Activated CD8-positive, alpha-beta memory T cell treated with anti-CD3 and anti-CD28 coated beads for 36 hours (primary cell): ENCODE measurements at regions not wholly inside any gene's neighbourhood (a gene's known extent, or its start where the extent isn't known, plus 50 kb on each side); places are given as distances from the start of the nearest gene placed in this dataset.

Experiments
- CTCF ChIA-PET: fragments of 350-600 bp; sonication (Branson Sonifier 250); formaldehyde crosslinking; loops from one replicate; lab custom pipeline; 2021; ENCODE audit warnings: antibody characterized with exemption; lab: Charles Lee
- POLR2A ChIA-PET: fragments of 350-600 bp; sonication (Branson Sonifier 250); formaldehyde crosslinking; loops from one replicate; lab custom pipeline; 2021; ENCODE audit warnings: antibody characterized with exemption; lab: Charles Lee

DNA sequence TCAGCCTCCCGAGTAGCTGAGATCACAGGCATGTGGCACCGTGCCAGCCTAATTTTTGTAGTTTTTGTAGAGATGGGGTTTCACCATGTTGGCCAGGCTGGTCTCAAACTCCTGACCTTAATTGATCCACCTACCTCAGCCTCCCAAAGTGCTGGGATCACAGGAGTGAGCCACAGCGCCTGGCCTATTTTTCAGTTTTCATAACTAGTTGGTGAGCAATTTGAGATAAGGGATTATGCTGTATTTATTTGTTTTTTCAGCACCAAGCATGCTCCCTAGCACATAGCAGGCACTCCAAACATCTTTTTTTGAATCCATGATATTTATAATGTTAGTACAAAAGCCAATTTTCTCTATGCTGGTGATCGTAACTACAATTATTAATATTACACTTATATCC lies 541.2 kb downstream of the SNAPC1 start:
- POLR2A ChIA-PET = no interaction called here
- CTCF ChIA-PET = no interaction called here

DNA sequence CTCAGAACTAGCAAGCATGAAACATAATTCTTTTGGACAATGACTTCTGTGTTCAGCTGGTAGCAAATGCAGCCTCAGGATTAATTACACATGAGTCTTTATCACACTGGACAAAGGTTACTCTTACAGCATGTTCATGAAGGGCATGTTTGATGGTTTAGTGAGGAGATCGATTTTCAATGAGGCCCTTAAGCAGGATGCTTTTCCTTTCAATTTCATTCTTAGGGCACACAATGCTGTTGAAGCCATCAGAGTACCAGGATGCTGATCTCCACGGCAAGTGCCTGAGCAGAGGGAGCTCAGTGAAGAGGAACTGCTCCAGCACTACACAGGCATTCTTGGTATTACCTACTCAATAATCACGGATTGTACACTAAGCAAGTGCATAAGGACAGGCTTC lies 542.0 kb downstream of the SNAPC1 start:
- ChIA-PET CTCF (no interaction called here), POLR2A (no interaction called here)

DNA sequence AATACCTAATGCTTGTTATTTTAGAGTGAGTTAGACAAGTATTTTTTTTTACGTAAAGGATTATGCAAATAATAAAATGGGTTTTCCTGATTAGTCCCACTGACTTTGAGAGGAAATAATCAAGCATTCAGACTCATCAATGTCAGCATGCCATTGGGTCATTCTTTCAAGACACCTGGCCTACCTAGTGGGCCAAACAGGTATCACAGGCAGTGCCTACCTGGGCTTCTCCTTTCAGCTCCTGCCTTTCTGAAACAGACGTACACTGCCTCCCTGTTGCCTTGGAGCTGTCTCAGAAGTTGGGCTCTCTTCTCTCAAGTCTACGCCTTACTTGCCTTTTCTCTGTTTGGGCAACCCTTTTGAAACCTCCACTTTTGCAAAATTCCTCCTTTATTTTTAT lies 545.6 kb downstream of the SNAPC1 start:
- CTCF ChIA-PET = no interaction called here
- POLR2A ChIA-PET = no interaction called here

GRCh38 chr14:62308316-62308715 lies 546.1 kb downstream of the SNAPC1 start:
- ChIA-PET POLR2A (no interaction called here), CTCF (no interaction called here)

DNA sequence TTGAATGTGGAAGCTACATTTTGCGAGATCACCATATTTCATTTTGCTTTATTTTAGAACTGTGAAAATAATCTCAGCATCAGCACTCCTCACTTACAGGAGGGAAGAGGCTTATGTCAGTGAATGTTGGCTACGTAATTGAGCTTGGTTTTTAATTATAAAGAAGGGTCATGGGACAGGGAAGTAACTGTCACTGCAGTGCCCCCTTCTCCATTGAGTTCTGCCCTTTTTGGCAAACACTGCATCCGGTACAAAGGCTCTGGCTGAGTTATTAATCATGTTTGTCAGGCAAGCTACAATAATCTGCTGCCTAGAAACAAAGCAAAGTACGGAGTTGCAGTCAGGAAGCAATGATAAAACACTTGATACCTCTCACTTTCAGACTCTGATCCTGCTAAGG lies 546.7 kb downstream of the SNAPC1 start:
- CTCF ChIA-PET = no interaction called here
- POLR2A ChIA-PET = no interaction called here

- ChIA-PET CTCF (no interaction called here), POLR2A (no interaction called here)
Observed at GRCh38 chr14:62313212-62313611, 551.0 kb downstream of the SNAPC1 start.

DNA sequence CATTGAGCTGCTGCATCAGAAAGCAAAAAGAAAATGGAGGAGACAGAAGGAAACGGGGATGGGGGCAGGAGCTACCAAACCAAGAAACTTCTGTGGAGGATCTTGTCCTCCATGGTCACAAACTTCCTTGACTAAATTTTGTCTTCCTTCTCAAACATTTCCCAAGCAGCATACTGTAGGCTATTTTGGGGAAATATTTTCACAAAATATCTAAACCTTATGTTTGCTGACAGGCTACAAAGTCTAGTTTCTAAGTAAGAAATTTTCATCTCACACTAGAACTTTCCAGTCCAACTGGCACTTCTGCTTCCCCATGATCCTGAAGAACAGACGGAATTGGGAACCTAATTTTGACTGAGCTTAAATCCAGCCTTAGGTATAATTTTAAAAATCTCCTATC lies 552.0 kb downstream of the SNAPC1 start:
- ChIA-PET CTCF (no interaction called here), POLR2A (no interaction called here)

DNA sequence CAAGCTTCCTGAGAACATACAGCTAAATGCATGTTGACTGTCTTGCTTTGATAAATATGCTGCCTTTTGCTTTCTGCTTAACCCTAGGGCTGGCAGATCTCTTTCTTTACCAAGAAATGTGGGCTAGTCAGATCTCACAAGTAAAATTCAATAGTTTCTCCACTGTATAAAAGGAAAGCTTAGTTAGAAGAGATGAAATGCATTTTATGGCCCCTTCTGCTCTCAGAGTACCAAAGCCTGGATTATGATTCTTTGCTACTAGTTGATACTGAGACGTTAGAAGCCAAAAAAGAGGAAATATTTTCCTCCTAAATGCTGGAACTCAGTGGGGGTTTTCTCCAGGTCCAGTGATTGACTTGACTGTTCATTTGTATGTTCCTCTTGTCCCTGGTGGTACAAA lies 552.7 kb downstream of the SNAPC1 start:
- CTCF ChIA-PET = no interaction called here
- POLR2A ChIA-PET = no interaction called here

- CTCF ChIA-PET = no interaction called here
Observed at GRCh38 chr14:62315631-62316030, 553.4 kb downstream of the SNAPC1 start.

GRCh38 chr14:62322216-62322615 lies 560.0 kb downstream of the SNAPC1 start:
- ChIA-PET POLR2A (no interaction called here), CTCF (no interaction called here)

More at GRCh38 chr14:62315631-62316030, 553.4 kb downstream of the SNAPC1 start:
- POLR2A ChIA-PET = no interaction called here

DNA sequence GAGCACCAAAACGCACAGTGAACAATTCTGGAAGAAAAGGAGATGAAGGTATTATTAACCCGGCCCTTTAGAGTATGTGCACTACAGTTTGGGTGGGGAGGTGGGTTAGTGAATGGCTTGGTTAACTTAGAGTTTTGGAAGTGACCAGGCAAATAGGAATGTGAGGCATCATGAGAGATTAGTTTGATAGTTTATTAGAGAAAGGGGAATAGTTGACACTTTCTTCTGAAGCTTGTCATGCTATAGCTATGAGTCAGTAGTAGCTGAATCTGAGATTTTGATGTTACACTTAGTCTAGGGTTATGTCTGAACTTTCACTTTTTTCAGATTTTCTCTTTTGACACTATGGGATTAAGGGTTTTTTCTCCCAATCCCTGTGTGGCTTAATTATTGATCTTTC lies 567.2 kb downstream of the SNAPC1 start:
- ChIA-PET POLR2A (no interaction called here), CTCF (no interaction called here)

DNA sequence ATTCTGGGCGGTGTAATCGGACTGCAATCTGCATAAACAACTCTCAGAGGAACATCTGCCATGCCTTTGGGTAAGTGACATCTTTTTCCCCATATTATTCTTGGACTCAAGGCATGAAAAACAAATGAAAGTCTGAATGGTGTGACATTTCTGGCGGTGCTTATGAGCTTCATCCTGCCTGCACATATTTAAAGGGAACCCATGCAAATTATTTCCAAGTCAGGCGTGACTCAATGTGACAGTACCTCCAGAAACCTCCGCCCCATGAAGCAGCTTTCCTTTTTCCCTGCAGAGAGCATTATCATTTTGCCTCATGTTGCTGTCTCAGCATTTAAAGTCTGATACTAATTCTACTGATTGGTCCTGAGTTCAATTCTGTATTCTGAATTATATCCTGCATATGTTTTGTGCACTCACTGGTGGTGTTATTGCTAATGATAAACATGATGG lies 585.4 kb downstream of the SNAPC1 start:
- ChIA-PET POLR2A (no interaction called here), CTCF (no interaction called here)

GRCh38 chr14:62357362-62357761 lies 595.1 kb downstream of the SNAPC1 start:
- POLR2A ChIA-PET = no interaction called here
- CTCF ChIA-PET = no interaction called here

DNA sequence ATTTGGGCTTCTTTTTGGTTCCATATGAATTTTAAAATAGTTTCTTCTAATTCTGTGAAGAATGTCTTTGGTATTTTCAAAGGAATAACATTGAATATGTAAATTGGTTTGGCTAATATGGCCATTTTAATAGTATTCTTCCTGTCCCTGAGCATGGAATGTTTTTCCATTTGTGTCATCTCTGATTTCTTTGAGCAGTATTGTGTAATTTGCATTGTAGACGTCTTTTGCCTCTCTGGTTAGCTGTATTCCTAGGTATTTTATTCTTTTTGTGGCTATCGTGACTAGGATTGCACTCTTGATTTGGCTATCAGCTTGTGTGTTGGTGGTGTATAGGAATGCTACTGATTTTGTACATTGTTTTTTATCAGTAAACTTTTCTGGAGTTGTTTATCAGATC lies 601.9 kb downstream of the SNAPC1 start:
- ChIA-PET POLR2A (no interaction called here), CTCF (no interaction called here)

DNA sequence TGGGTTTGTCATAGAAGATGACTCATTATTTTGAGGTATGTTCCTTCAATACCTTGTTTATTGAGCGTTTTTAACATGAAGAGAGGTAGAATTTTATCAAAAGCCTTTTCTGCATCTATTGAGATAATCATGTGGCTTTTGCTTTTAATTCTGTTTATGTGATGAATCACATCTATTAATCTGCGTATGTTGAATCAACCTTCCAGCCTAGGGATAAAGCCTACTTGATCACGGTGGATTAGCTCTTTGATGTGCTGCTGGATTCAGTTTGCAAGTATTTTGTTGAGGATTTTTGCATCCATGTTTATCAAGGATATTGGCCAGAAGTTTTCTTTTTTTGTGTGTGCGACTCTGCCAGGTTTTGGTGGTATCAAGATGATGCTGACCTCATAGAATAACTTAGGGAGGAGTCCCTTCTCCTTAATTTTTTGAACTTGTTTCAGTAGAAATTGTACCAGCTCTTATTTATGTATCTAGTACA lies 602.6 kb downstream of the SNAPC1 start:
- POLR2A ChIA-PET = no interaction called here
- CTCF ChIA-PET = no interaction called here

- ChIA-PET CTCF (no interaction called here), POLR2A (no interaction called here)
Observed at GRCh38 chr14:62369919-62370560, 607.8 kb downstream of the SNAPC1 start.

DNA sequence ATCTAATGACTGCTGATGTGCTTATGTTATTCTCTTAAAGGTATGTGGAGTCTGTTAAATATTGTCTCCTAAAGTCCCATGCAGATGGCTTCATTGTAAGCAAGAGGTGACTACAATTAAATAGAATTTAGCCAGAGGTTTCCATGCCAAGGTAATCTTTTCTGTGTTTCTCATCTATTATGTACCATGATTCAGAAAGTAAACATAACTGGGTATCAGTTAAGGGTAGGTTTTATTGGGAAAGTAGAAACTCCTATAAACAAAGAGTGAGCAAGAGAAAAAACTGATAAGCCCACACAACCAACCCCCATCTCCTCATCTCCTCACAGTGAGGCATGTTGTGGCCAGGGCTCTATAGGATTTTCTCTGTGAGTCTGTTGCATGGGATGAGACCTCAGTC lies 611.7 kb downstream of the SNAPC1 start:
- CTCF ChIA-PET = no interaction called here
- POLR2A ChIA-PET = no interaction called here

- CTCF ChIA-PET = no interaction called here
- POLR2A ChIA-PET = no interaction called here
Observed at GRCh38 chr14:62378057-62378456, 615.8 kb downstream of the SNAPC1 start.

DNA sequence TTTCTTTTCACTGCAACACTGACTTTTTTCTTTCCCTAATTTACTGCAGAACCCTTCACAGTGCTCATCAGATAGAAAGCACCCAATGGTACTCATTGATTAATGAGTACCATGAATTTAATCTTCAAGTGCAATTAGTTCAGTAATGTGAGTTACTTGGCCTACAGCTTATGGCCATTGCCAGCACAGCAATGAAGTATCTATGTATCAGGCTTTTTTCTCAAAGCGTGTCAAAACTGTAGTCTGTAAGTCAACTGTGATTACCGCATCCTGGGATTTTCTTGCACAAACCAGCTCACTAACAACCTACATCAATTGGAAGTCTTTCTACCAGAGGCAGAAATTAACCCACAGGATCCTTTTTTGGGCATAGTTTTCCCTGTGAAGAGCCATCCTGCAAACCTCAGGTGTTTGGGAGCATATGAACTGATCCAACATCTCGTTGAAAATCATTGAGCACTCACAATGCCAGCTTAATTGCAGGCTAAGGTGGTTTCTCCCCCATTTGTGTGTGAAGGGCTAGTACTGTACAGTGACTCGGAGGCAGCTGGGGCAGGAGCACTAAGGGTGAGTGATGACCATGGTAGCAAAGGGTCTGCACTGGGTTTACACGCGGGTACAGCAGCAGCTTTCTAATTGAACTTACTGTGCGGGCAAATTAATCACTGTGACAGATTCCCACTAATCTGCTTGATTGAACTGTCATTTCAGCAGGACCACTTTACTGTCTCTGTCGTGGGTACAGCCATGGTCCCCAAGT lies 619.3 kb downstream of the SNAPC1 start:
- ChIA-PET CTCF (no interaction called here), POLR2A (no interaction called here)

- CTCF ChIA-PET = no interaction called here
- POLR2A ChIA-PET = no interaction called here
Observed at GRCh38 chr14:62409169-62409568, 636.1 kb downstream of the KCNH5 start.

DNA sequence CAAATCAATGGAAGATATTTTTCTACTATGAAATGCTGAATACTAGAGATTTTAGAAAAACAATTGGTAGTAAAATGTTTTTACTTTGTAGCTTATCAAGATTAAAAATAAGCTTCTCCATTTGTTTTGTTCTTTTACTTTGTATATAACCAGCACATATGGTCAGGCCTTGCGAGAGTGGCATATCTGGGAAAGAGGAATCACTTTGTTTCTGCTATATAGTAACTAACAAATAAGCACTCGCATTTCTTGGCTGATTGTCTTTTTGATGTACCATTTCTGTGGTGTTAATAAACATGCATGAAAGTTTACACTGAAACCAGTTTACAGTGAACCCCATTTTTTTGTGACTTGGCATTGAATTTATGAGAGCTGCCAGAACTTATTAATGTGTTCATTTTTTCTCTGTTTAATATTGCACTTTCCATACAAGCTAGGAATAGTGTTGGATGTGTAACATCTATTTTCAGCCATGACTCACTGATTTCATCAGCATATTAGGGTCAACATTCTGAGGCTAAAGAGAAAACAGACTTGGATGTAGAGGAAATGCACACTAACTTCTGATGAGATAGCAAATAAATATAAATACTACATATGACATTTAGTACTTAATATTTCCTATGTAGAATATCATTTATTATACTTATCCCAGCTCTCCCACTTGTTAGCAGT lies 635.5 kb downstream of the KCNH5 start:
- ChIA-PET POLR2A (no interaction called here), CTCF (no interaction called here)
